GF-D8 (cell line): ENCODE measurements at regions not wholly inside any gene's neighbourhood (a gene's known extent, or its start where the extent isn't known, plus 50 kb on each side); places are given as distances from the start of the nearest gene placed in this dataset.

Experiments
- DNase-seq: peaks from one replicate; lab custom pipeline; 2025; lab: John Stamatoyannopoulos, UW

DNA sequence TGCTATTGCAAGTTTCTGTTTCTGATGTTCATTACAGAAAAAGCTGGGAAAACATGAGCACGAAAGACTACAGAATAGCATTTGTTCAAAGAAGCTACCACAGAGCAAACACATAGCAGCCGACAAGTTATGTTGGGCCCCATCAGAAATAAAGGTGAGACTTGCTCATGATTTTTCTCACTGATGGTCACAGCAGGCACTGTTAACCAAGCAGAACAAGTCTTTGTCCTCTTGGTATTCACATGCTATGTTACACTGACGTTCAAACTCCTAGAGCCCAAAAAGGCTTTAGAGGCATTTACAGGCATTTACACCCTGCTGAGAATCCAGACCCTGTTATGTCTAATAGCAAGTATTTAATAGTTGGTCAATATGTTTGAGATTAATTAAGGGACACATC lies 235.0 kb upstream of the HNMT start:
- DNase-seq, result no peak

DNA sequence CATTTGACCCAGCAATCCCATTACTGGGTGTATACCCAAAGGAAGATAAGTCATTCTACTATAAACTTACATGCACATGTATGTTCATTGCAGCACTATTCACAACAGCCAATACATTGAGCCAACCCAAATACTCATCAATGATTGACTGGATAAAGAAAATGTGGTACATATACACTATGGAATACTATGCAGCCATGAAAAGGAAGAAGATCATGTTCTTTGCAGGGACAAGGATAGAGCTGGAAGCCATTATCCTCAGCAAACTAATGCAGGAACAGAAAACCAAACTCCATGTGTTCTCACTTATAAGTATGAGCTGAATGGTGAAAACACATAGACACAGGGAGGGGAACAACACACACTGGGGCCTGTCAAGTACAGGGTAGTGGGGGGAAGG lies 226.7 kb upstream of the HNMT start:
- no peak for DNase-seq

DNA sequence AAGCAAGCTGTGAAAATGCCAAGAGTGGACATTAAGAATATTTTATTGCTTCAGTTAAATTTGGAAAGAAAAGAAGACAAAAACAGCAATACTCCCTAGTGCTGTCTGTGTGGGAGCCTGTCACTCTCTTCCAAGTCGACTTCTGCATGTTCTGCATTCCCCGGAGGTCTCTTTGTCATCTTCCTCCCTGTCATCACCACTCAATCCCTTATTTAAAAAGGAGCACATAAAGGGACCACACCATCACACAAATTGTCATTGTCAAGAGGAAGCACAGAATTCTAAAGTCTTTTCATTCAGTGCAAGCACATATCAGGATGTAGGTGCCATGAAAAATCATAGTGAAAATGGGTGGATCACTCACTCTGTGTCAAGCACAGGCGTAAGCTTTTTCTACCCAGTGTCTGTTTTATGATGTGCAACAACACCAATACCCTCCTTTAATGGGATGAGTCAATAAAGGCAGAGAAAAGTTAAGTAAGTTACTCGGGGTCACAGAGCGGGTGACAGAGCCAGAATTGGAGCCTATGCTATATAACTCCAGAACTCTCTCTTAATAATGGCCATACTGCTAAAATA lies 222.4 kb upstream of the HNMT start:
- DNase-seq, result no peak

DNA sequence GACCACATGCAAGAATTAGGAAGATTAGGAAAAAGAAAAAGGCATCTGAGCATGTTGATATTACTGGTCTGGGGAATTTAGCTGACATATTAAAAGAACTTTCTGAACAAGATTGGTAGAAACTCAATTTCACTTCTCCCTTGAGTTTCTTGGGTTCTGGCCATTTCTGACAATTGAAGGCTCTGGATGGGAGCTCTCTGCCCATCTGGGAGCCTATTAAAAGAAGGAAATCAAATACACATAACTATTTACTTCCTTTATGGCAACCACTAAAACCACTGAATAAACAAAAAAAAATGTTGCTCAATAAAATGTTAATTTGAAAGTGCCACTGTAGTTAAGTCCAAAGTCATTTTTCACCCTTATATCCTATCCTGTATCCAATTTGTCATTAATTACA lies 216.8 kb upstream of the HNMT start:
- DNase-seq, result no peak

DNA sequence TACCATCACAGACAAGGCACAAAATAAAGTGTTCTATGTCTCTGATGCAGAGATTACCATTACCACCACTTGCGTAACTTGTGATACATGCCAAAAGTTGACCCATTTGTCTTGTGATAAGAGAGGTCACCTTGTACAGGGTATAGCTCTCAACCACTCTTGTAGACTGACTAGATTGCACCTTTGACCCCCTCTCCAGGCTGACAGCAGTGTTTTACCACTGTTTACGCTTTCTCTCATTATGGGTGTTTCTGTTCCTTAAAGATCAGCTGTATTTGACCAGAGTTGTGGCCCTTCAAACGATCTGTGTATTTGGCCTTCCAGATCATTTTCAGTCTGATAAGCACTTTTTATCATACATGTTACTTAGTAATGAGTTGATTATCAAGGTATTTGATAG lies 215.7 kb upstream of the HNMT start:
- DNase-seq, result no peak

DNA sequence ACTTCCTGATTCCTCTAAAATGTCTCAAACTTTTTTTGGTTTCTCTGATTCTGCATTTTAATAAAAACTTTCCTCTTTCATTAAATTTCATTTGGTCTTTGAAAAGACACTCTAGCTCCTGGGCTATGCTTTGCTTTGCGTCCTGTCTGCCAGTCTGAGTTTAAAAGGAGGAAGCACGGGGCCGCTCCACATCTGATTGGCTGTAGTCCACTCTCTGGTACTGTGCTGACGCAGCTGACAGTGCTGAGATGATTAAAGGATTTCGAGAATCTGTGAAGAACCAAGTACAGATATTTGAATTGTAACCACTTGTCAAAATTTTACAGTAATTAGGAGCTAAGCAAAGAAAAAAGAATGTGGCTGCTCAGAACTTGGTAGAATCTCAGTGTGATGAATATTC lies 199.6 kb upstream of the HNMT start:
- DNase-seq, result no peak

DNA sequence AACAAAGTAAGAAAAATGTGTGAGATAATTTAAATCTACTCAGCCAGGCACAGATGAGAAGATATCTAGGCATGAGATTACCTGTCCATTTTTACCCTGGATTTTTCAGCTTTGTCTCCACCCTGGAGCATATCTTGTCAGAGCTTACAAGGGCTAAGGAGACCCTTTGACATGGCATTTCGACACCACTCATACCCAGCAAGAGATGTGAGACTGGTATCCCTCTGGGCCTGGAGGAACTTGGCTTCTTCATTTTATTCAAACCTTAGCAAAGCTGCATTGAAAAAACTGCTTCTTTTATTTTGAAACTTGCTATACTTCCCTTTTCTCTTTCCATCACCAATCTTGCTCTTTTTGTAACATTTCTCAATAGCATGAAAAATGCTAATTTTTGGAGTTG lies 194.9 kb upstream of the HNMT start:
- DNase-seq, result no peak

DNA sequence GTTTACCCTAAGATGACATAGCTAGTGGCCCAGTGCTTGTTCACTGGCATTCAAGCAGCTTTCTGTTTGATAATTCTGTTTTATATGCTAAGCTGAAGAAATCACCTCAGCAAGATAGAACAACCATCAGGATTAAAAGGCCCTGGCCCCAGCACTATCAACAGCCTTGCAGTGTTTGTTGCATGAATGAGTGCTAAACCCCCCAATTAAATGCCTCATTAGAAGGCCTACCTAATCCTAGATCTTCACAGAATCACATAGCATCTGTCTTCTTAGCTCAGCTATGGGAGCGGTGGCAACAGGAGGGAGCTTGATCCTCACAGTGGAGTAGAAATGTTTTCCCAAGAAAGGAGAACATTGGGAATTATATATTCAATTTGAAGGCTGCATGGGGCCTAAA lies 194.1 kb upstream of the HNMT start:
- DNase-seq, result no peak

DNA sequence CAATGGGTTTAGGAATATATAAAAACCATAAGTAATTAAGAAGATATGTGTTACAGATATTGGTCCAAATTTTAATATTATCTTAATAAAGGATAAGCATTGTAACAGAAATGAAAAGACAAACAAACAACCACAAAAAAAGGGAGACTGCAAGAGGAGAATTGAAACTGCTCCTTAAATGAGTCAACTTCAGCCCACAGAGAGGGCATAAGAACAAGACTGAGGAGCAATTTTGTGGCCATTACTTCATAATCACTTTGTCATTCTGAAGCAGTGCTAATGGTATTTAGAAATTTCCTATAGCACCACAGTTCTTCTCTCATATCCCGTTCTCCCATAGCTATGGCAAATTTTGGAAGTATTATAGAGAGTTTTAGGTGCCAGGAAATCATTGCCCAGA lies 193.2 kb upstream of the HNMT start:
- DNase-seq, result no peak

DNA sequence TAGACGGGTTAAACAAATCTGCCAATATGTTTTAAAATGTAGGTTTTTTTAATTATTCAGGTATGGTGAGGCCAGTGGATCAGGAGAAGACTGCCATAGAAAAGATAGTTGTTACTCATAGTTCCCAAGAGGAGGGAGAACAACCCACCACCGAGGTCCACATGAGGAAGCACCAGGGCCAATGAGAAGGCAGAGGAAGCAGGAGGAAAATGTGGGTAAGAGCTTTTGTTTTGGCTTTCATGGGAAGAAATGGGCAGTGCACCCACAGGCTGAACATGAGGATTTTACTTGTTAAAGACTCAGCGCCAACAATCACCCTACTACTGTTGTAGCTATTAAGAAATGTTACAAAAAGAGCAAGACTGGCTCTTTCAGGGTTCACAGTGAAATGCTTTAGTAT lies 191.8 kb upstream of the HNMT start:
- no peak for DNase-seq

DNA sequence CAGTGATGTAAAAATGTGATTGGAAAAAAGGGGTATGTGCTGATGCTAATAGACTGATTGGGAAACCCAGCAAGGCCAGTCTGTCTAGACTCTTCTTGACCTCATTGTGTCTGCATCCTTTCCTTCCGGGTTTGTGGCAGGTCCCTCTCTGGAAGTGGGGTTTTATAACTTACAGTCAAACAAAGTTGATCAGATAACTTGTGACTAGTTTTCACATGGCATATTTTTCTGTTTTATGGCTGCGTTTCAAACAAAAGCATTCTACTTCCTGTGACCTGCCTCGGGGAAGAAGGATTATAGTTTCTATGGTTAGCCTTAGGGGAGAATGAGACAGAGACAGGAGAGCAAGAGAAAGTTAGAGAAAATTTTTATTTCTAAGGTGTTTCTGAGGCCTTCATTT lies 188.7 kb upstream of the HNMT start:
- no peak for DNase-seq

DNA sequence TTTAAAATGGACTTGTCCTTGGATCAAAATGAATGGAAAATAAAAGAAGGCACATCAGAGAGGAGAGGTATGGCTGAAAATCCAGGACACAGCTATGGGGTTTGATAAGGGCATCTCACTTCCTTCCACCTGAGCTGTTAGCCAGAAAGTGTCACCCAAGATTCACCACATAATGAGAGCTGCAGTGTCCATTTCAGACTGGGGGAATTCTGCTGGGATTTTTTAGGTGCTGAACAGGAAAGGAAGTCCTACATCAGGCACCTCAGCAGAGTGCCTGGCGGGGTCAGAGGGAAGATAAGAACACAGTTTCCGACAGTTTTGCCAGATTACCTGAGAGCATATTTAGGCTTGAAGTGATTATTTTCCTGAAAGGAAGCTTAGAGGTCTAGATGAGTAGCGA lies 187.6 kb upstream of the HNMT start:
- DNase-seq, result no peak

DNA sequence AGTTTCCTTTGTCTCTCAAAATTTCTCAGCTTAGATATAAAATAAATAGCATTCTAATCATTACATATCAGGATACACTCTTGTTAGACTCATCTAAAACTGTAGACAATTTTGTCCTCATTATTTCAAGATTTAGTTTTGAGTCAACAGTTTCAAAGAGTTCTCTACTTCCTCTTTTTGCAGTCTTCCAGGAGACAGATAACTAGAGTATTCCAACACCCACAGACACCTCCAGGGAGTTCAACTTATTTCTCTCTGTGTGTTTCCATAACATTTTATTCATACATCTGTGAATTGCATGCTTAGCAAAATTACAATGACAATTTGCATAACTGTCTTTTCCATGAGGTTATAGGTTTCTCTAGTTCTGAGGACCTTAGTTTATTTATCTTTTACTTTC lies 166.6 kb upstream of the HNMT start:
- no peak for DNase-seq

DNA sequence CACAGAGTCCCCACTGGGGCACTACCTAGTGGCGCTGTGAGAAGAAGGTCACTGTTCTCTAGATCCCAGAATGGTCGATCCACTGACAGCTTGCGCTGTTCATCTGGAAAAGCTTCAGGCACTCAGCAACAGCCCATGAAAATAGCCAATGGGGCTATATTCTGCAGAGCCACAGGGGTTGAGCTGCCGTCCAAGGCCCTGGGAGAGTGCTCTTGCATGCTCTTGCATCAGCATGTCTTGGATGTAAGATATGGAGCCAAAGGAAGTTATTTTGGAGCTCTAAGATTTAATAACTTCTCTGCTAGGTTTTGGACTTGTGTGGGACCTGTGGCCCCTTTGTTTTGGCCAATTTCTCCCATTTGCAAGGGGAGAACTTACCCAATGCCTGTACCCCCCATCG lies 164.7 kb upstream of the HNMT start:
- no peak for DNase-seq

DNA sequence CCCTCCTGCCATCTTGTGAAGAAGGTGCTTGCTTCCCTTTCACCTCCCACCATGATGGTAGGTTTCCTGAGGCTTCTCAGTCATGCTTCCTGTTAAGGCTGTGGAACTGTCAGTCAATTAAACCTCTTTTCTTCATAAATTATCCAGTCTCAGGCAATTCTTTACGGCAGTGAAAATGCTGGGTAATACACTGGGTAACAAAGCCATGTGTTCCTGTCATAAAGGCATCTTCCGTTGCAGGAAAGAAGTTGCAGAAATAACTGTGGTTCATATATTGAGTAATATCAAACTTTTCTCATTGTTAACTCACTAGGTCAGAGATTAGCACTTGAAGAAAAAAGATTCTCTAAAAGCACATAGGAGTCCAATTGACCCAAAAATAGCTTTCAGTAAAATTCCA lies 163.9 kb upstream of the HNMT start:
- peak; percentile 18 for DNase-seq

DNA sequence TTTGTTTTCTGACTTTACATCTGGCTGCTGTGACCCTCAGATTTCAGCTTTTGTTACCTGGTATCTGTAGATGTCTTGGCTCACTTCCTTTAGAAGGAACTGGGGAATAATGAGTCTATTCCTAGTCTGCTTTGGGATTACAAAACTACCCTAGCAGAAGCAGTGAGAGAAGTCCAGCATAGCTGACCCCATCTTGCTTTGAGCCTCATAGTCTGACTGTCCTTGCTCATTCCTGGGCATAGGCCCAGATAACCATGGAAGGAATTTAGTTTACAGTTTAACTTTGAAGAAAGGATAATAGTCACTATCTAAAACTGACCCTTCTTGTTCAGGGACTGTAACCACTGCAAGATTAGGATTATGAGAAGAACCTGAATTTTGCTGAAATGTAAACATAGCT lies 163.0 kb upstream of the HNMT start:
- no peak for DNase-seq

DNA sequence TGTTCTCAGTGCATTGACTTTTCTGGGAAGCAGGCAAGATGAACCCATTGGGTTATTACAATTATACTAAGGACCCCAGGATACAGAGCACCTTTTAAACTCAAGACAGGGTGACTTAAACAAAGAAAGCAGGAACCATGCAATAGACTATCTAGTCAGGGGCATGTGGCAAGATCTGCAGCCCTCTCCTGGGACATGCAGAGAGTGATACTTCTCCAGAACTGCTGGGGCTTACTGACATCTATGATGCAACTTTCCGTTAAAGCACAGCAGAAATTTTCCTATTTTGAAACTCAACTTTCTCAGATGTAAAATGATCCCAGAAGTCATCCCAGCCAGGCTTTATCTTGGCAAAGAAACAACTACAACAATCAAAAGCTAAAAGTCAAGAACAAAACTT lies 162.2 kb upstream of the HNMT start:
- peak; percentile 4 for DNase-seq

DNA sequence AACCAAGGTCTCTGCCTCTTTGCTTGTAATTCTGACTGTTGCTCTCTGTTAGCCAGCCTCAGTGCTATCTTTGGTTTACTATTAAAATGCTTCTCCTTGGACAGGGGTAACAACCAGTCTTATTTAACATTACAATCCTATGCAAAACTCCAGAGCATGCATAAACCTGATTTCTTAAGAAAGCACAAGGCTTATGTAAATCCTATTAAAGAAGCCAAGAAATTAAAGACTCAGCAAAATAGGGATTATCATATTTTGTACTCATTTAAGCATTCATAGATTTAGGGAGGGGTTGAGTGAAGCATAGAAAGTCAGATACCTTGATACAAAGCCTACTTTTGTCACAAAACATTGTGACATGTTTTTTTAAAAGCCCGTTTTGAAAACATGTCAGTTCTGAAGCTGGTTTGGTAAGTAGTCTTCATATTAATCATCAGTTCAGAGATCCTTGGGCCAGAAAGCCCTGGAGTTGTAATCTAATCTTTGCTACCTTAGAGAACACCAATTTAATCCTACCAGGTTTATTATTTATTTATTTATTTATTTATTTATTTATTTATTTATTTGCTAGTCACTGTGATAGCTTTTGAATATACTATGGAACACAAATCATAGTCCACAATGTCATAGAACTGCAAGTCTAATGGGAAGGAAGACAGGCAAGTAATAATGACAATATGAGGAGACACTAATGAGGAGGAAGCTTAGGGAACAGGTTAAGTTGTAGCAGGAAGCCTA lies 158.0 kb upstream of the HNMT start:
- no peak for DNase-seq

DNA sequence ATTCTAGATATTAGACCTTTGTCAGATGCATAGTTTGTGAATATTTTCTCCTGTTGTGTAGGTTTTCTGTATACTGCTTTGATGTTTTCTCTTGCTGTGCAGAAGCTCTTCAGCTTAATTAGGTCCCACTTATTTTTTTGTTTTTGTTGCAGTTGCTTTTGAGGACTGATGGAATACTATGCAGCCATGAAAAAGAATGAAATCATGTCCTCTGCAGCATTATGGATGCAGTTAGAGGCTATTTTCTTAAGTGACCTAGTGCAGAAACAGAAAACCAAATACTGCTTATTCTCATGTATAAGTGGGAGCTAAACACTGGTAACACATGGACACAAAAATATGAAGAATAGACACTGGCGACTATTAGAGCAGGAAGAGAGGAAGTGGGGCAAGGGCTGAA lies 155.0 kb upstream of the HNMT start:
- no peak for DNase-seq

DNA sequence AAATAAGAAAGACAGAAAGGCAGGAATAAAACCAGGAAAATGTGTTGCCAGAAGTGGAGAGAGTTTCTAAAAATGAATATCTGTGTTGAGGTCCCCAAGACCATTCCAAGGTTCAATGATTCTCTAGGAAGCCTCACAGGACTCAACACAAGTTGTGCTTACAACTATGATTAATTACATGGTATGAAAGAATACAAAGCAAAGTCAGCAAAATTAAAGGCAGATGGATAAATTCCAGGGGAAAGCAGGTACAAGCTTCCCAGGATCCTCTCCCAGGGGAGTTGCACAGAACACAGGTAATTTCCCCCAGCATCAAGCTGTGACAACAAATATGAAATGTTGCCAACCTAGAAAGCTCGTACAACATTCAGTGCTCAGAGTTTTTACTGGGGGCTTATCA lies 154.4 kb upstream of the HNMT start:
- DNase-seq, result no peak

DNA sequence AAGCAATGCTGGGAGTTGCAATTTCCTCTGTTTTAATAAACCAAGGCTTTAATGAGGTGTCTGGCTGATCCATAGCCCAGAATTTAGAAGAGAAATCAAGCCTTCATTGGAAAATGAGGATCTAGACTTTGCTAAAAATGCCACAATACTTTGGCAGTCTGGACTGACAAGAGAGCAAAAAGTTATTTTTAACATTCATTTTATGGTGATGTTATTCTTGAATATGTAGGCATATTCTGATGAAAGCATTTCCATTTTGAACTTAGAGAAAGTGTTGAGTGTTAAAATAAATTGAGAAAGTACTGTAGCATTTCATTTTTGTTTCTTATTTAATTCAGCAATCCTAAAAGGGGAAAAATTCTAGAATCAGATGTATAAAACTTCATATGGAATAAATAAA lies 151.8 kb upstream of the HNMT start:
- DNase-seq, result no peak

DNA sequence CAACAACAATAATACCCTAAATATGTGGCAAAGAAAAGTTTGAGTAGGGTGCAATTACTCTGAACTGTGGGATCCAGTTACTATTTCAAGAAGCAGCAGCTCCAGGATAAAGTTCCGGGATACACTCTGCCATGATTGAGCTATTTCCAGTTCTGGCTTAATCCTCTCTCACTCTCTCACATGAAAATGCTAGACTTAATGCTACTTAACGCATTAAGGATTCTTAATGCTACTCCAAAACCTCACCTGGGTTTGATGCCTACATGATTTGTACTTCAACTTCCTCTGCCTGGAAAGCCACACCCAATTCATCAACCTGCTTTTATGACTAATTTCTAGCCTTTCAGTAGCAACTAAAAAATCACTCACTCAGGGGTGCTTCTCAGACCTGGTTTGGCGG lies 151.1 kb upstream of the HNMT start:
- DNase-seq, result no peak

DNA sequence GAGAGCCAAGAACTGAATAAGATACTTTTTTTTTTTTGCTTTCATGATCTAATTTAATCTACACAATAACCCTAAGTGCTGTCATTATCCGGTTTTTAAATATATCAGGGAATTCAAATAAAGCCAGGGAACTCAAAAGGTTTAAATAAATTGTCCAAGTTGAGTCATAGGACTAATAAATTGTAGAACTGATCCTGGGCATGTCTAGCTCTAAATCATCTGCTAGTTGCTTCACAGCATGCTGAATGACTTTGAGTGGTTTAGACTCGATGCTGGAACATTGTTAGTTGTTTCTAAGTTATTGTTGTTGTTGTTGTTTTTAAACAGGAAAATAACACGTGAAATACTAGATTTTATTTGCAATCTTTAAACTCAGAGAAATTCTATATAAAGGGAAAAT lies 147.2 kb upstream of the HNMT start:
- DNase-seq, result no peak

DNA sequence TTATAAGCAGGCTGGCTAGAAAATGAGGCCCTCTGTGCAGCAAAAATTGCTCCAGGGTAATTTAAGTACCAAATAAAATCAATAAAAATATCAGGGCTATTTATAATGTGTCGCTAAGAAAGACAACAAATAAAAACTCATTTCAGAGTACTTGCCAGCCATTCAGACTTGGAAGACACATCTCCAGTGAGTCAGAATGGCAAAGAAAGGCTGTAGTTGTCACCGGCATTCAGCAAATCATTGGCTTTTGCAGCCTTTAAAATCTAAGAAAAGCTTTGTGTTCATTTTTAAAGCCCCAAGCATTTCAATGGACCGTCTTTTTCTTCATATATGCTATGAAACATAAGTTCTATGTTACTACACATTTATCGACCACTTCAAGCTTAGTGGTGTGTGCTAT lies 141.1 kb upstream of the HNMT start:
- DNase-seq, result no peak
